ENCODE measurements at regions not wholly inside any gene's neighbourhood (a gene's known extent, or its start where the extent isn't known, plus 50 kb on each side); places are given as distances from the start of the nearest gene placed in this dataset.

- TF ChIP-seq CTCF (IDR thresholded peaks at IDR 0.05) (no peak), EP300 (IDR thresholded peaks at IDR 0.05) (no peak)
Measured at GRCh38 chr14:97604731-97605130, 807.5 kb downstream of the VRK1 start.
